ENCODE measurements at regions not wholly inside any gene's neighbourhood (a gene's known extent, or its start where the extent isn't known, plus 50 kb on each side); places are given as distances from the start of the nearest gene placed in this dataset.

DNA sequence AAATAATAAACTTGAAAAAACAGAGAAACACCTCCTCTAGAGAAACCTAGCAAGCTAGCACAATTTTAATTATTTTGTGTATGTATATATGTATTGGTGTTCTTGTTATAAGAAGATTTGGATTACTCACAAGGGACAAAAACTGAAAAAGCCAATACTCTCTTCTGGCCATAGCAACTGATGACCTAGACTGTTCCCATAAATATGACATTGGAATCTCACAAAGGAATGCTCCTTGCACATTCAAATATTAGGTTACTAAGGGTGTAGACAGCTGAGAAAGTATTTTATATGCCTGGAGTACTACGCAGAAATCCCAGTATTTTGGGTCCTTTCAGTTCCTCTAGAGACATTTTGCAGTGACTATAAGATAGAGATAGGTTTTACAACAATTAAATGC lies 279.4 kb downstream of the FZD1 start:
- POLR2A ChIA-PET = no interaction called here
- CTCF ChIA-PET = no interaction called here
- no peaks in the 10 kb centered on the region for H3K36me3 ChIP-seq (ENCODE audit: control insufficient read depth, insufficient read depth, low read length)

DNA sequence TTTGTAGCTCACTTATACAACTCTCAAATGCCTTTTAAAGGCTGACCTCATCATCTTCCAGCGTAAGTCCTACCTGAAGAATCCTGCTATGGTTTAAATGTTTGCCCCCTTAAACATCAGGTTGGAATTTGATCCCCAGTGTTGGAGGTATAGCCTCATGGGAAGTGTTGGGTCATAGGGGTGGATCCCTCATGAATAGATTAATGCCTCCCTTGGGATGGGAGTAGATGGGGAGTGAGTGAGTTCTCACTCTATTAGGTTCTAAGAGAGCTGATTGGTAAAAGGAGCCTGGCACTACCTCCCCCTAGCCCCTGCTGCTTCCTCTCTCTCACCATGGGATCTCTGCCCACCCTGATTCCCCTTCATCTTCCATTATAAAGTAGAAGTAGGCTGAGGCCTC lies 285.6 kb downstream of the FZD1 start:
- TF ChIP-seq, protein P1, sequence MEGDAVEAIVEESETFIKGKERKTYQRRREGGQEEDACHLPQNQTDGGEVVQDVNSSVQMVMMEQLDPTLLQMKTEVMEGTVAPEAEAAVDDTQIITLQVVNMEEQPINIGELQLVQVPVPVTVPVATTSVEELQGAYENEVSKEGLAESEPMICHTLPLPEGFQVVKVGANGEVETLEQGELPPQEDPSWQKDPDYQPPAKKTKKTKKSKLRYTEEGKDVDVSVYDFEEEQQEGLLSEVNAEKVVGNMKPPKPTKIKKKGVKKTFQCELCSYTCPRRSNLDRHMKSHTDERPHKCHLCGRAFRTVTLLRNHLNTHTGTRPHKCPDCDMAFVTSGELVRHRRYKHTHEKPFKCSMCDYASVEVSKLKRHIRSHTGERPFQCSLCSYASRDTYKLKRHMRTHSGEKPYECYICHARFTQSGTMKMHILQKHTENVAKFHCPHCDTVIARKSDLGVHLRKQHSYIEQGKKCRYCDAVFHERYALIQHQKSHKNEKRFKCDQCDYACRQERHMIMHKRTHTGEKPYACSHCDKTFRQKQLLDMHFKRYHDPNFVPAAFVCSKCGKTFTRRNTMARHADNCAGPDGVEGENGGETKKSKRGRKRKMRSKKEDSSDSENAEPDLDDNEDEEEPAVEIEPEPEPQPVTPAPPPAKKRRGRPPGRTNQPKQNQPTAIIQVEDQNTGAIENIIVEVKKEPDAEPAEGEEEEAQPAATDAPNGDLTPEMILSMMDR (IDR thresholded peaks at IDR 0.05; ENCODE audit: insufficient read depth, low read depth, low read length) = no peak
- Histone ChIP-seq H3K36me3 (ENCODE audit: control insufficient read depth, insufficient read depth, low read length) (no peaks in the 10 kb centered on the region), H3K27me3 (ENCODE audit: control insufficient read depth, insufficient read depth, low read length) (no peaks in the 10 kb centered on the region), H3K4me3 (ENCODE audit: low read depth, low read length) (no peak overlapping the region)
- no peak for DNase-seq (ENCODE audit: low read depth)
- ChIA-PET POLR2A (no interaction called here), CTCF (no interaction called here)

More for the DNA sequence above, 279.4 kb downstream of the FZD1 start:
- Histone ChIP-seq H3K4me3 (ENCODE audit: low read depth, low read length) (no peak overlapping the region), H3K27me3 (ENCODE audit: control insufficient read depth, insufficient read depth, low read length) (no peaks in the 10 kb centered on the region)
- TF ChIP-seq, protein P1 (IDR thresholded peaks at IDR 0.05; ENCODE audit: insufficient read depth, low read depth, low read length) = no peak
- no peak for DNase-seq (ENCODE audit: low read depth)

DNA sequence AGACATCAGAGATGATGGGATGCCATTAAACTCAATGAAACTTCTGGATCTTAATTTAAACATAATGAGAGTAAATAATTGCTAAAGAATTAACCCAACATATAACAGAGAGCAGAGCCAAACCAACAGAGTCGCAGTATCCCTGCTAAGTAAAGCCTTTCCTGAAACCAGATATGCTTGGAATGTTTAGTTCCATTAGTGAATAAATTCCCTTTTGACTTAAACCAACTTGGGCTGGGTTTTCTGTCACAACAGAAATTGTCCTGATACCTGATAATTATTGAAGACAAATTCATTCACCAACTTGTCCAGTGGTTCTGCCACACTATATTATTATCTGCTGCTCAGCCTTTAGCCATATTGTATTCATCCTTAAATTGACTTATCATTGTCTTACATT lies 286.7 kb downstream of the FZD1 start:
- no peaks in the 10 kb centered on the region for H3K36me3 ChIP-seq (ENCODE audit: control insufficient read depth, insufficient read depth, low read length)
- no peak for DNase-seq (ENCODE audit: low read depth)
- H3K27me3 ChIP-seq (ENCODE audit: control insufficient read depth, insufficient read depth, low read length) = no peaks in the 10 kb centered on the region
- TF ChIP-seq, protein P1 (IDR thresholded peaks at IDR 0.05; ENCODE audit: insufficient read depth, low read depth, low read length) = no peak
- ChIA-PET CTCF (no interaction called here), POLR2A (no interaction called here)
- H3K4me3 ChIP-seq (ENCODE audit: low read depth, low read length) = no peak overlapping the region

DNA sequence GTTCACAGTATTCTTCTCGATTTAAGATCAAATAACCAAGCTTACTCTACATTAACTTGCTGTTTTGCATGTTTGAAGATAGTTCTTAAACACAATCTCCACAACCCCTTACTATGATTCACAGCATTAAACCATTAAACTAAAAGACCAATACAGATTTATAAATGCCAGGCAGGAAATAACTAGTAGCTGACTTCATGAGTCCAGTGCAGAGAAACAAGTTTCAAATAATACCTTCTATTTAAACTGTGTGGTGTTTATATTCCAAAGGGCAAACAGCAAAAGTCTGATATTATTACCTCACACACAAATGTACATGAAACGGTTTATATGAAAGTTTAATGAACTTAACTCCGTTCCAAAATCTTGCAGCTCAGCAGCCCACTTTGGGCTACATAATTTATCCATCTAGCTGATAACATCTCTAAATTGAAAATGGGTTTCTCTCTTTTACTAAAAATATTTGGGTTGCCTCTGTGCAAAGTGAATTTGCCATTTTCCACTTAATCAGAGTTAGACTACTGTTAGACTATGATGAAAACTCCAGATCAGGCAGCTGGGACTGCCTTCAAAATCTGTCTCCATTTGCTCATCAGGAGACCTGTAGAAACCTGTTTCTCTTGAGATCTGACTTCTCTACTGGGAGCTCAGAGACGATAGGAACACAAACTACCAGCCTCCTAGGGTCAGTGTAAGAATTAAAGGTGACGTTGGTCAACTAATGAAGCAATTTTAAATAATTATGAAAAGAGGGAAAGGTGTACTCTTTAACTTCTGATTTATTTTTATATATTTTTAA lies 287.3 kb downstream of the FZD1 start:
- ChIA-PET POLR2A (no interaction called here), CTCF (interaction anchor here (0.6 to 1.0 kb wide), 3 partner anchors 25 to 138 kb away, joined by 3 to 4 read pairs (median 3); no protein-coding TSS in a partner anchor)
- H3K4me3 ChIP-seq (ENCODE audit: low read depth, low read length) = no peak overlapping the region
- TF ChIP-seq, protein P1 (IDR thresholded peaks at IDR 0.05; ENCODE audit: insufficient read depth, low read depth, low read length) = no peak
- no peaks in the 10 kb centered on the region for H3K36me3 ChIP-seq (ENCODE audit: control insufficient read depth, insufficient read depth, low read length)
- DNase-seq (ENCODE audit: low read depth) = no peak
- no peaks in the 10 kb centered on the region for H3K27me3 ChIP-seq (ENCODE audit: control insufficient read depth, insufficient read depth, low read length)

DNA sequence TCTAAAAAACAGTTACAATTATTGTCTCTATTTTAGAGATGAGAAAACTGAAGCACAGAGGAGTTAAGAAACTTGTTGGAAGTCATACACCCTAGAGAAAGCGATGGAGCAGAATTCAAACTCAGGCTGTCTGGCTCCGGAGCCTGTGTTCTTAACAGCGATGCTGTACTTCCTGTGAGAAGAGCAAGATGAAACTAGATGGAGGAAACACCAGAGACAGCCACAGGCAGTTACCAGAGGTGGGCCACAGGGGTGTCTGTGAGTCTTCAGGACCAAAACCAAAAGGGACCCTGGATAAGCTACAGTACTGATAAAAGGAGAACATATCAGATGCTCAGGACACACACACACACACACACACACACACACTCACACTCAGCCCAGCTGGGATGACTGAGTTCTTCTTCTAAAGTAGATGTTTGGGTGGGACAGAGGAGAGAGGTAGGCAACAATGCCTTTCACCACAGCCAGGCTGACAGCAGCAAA lies 289.2 kb downstream of the FZD1 start:
- Histone ChIP-seq H3K27me3 (ENCODE audit: control insufficient read depth, insufficient read depth, low read length) (no peaks in the 10 kb centered on the region), H3K4me3 (ENCODE audit: low read depth, low read length) (no peak overlapping the region), H3K36me3 (ENCODE audit: control insufficient read depth, insufficient read depth, low read length) (no peaks in the 10 kb centered on the region)
- TF ChIP-seq, protein P1 (IDR thresholded peaks at IDR 0.05; ENCODE audit: insufficient read depth, low read depth, low read length) = no peak
- ChIA-PET POLR2A (no interaction called here), CTCF (no interaction called here)
- no peak for DNase-seq (ENCODE audit: low read depth)
